ENCODE measurements at regions not wholly inside any gene's neighbourhood (a gene's known extent, or its start where the extent isn't known, plus 50 kb on each side); places are given as distances from the start of the nearest gene placed in this dataset.

DNA sequence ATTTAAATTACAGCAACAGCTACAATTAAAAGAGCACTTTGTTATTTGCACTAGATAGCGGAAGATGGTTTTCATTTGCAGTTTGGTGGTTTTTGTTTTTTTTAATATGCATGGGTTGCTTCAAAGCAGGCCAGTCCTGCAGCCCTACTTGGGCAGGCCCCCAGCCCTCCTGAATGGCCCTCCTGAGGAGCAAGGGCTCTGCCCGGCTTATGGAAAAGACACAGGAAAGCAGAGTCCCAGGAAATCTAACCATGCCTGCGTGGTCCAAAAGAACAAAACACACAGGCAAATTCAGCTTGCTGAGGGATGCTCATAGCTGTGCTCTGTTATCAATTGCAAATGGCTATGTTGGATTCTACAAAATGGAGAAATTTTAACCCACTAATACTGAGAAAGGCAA, 371.1 kb upstream of the ARID1B start:
- no peak for DNase-seq

DNA sequence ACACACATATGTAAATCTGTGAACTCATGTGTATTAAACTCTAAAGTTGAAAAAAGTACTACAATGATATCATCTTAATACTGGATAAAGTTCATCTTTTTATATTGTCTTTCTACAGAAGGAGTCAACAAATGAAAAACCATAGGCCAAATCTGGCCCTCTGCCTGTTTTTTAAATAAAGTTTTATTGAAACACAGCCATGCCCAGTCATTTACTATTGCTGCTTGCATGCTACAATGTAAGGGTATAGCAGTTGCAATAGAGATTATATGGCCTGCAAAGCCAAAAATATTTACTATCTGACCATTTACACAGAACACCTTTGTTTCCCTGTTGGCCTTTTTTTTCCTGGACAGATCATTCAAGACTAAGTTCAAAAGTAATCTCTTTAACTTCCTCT, 374.6 kb upstream of the ARID1B start:
- DNase-seq, result no peak

GRCh38 chr6:156402227-156402626, 375.0 kb upstream of the ARID1B start:
- DNase-seq, result no peak

- no peak for DNase-seq
These were observed 376.7 kb upstream of the ARID1B start for GRCh38 chr6:156400487-156400886.

DNA sequence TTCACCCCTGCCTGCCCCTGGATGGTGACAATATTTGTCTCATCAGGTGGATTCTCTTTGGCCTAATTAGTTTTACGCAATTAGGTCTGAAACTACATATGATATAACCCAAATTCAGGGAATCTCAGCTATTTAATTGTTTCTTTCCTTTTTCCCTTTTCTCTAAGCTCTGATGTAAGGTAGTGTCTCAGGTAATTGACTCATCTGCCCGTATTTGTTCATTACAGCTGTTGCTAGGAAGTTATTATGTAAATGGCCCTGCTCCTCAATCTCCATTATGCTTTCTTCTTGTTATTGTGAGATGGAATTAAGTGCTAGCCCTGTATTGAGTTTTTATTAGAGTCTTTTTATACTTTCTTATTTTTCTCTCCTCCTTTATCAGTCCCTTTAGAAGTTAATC, 378.2 kb upstream of the ARID1B start:
- DNase-seq, result no peak

- DNase-seq, result no peak
These were observed 378.8 kb upstream of the ARID1B start for GRCh38 chr6:156398371-156398770.

DNA sequence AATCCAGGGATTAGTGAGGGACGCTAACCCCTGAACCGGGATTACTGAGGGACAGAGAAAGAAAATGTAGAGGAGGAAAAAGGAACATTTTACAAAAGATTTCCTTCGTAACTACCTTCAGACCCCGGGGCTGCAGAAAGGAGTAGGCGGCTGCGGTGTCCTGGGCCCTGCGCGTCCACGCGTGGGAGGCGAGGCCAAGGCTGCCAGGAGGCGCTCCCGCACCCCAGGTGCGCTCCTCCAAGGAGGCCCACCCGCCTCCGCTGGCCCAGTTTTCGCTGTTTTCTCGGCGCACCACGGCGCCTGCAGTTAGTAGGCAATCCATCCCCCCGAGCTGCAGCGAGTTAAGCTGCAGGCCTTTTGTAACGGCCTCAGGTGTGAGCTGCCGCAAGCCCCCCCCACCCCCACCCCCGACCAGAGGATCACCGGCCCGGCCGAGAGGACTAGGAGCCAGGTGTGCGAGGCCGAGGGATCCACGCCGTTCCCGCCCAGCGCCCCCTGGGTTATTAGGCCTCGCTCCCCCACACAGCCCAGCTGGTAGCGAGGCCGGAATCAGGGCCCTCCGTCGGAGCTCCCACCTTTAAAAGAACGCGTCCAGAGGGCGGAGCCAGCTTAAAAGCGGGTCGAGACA, 380.3 kb upstream of the ARID1B start:
- no peak for DNase-seq

- no peak for DNase-seq
These were observed 381.0 kb upstream of the ARID1B start for GRCh38 chr6:156396068-156396771.

- DNase-seq, result no peak
These were observed 381.9 kb upstream of the ARID1B start for GRCh38 chr6:156395276-156395675.

DNA sequence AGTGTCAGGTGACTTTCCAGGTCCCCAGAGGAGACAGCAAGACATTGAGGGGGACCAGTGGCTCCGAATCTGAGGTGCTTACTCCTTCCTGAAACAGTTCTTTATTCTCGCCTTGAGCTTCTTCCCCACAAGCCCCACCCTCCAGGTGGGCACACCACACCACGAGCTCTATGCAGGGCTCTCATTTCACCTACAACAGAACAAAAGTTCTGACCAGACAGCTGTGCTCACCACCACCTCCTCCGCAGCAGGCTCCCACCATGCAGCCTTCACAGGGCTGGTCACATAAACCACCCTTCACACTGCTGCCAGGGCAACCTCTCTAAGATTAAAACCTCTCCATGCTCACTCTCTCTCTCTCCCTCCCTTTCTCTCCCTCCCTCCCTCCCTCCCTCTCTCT, 384.5 kb upstream of the ARID1B start:
- DNase-seq, result no peak

- DNase-seq, result no peak
These were observed 385.2 kb upstream of the ARID1B start for GRCh38 chr6:156391977-156392376.

- DNase-seq, result no peak
These were observed 386.0 kb upstream of the ARID1B start for GRCh38 chr6:156391061-156391672.

- DNase-seq, result no peak
These were observed 386.6 kb upstream of the ARID1B start for GRCh38 chr6:156390621-156391020.

DNA sequence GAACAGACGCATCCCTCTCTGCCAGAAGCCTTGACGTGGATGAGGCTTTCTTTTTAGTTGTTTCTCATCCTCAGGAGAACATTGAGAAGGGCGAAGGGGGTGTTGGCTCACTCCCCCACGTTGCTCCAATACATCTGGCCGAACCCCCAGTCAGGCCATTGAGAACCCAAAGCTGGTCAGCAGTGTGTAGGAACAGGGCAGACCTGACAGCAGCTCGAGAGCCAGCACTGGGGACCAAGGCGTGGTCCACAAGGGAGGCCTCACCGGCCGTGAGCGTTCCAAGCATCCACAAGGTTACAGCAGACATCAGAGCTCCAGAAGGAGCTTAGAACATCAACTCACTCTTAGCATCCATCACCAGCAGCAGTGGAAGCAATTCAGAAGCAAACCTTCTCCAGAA, 387.9 kb upstream of the ARID1B start:
- DNase-seq, result no peak

- no peak for DNase-seq
These were observed 389.7 kb upstream of the ARID1B start for GRCh38 chr6:156387472-156387871.

GRCh38 chr6:156383059-156383458, 394.1 kb upstream of the ARID1B start:
- DNase-seq, result no peak

DNA sequence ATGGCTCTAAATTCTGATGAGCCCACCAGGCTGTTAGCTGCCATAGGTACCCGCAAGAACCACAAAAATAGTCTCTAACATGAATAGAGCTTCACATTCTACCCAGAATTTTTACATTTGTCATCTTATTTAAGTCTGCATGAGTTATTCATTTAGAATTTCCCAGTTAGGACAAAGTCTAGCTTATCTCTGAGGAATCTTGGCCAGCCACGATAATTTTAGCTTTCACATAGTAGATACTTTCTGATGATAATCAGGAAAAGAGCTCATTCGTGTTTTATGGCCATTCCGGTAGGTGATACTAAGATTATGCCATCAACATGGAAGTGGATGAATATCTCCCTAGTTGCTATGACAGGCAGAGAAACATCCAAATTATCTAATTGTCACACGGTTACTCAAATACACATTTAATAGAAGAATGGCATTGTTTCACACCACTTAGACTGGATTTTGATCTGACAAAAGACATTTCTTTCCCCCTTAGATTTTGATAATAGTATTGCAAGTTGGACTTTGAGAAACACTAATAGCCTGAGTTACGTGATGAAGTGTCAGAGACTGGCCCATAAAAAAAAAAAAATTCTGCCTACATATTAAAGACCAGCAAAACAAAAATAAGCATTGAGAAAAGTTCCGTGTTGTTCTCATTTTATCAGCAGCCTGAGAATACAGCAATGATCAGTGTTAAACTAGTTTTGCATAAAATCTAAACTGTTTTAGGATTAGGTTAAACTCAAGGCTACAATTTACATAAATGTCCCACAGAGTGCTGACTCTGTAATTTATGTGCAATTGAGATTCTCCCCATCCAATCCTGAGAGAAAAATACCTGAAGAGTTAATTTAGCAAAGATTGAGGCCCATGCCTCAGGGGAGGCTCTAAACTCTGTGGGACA, 397.5 kb upstream of the ARID1B start:
- no peak for DNase-seq

GRCh38 chr6:156378853-156379252, 398.3 kb upstream of the ARID1B start:
- DNase-seq, result no peak

DNA sequence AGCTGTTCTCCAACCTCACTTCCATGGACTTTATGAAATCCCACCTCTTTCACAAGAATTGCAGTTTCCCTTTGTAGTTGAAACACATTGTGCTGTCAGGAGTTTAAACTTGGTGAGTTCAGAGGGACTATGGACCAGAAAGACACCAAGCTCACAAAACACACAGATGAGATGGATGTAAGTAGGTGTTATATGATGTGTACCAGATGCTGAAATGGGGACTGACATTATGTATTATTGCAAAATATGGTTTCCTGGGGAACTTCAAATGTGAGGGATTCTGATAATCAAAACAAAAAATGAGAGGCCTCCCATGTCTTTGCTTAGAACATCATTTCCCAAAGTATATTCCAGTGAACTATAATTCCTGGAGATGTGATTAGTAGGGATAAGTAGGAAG, 401.1 kb upstream of the ARID1B start:
- no peak for DNase-seq

DNA sequence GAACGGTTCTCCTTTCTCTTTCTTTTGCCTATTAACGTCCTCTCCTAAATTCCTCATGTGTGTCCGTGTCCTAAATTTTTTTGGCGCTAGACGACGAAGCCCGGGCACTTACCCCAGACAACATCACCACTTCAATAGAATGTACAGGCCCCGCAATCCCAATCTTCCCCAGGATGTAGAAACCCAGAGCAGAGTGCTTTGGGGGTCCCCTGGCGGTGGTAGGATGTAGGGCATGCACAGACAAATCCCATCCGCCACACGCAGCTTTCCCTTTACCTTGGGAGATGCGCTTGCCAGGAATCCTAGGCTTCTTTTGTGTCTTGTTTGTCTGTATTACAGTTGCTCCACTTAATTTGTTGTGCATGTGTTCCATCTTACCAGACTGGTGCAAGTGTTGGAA, 417.3 kb upstream of the ARID1B start:
- DNase-seq, result no peak

DNA sequence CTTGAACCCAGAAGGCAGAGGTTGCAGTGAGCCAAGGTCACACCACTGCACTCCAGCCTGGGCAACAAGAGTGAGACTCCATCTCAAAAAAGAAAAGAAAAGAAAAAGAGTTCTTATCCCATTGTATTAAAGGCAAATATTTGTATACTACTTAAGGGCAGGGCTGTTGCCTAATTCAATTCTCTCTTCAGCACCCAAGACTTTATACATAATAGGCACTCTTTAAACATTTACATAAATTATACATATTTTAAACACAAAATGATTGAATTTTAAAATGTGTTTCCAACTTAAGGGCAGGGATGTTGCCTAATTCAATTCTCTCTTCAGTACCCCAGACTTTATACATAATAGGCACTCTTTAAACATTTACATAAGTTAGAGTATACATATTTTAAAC, 424.3 kb upstream of the ARID1B start:
- no peak for DNase-seq

- DNase-seq, result no peak
These were observed 425.7 kb upstream of the ARID1B start for GRCh38 chr6:156351346-156351966.

DNA sequence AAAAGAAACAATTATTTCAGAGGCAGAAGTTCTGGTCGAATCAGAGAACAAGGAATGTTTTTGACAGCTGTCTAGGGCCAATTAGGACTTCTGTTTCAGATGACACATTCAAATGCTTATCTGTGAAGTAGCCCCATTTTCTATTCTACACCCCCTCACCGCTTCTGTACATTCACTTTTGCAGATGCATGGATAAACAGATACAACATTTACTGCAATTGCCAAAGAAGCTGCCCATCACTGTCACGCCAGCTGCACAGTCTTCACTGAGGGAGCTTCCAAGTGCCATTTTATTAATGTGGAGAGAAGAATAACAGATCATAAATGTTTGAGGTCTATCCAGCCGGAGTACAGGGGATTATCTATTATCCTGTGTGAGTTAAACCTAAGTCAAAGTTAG, 426.8 kb upstream of the ARID1B start:
- no peak for DNase-seq

All from occipital lobe (tissue), 1 donor.